HEK293 (cell line): ENCODE measurements at regions not wholly inside any gene's neighbourhood (a gene's known extent, or its start where the extent isn't known, plus 50 kb on each side); places are given as distances from the start of the nearest gene placed in this dataset.

Experiments
- CTCF ChIA-PET: fragments of 350-600 bp; formaldehyde crosslinking; extraction: SDS; loops from one replicate; lab custom pipeline; 2021; ENCODE audit warnings: antibody characterized with exemption; lab: Yijun Ruan, JAX
- POLR2A ChIA-PET: fragments of 300-600 bp; formaldehyde crosslinking; extraction: SDS; loops from one replicate; lab custom pipeline; 2020; ENCODE audit warnings: antibody characterized with exemption, inconsistent platforms; lab: Yijun Ruan, JAX
- H3K27ac ChIP-seq: fragments of 200-500 bp; sonication (Bioruptor generic); 2 replicates; pipeline ENCODE4 v1.5.1; 2014; ENCODE audit warnings: low read depth, low read length, control low read depth, inconsistent platforms; ENCODE audit errors: extremely low read depth
- H3K36me3 ChIP-seq, 2 experiments: fragments of 200-500 bp in 1 of 2; sonication (Bioruptor generic) in 1 of 2; 1 replicate in 1 of 2; 2 replicates in 1 of 2; pipeline ENCODE4 v1.5.1; 2014 to 2017; ENCODE audit warnings: inconsistent platforms in 2 of 2, low read length in 2 of 2; ENCODE audit not compliant: control insufficient read depth in 2 of 2, insufficient read depth in 1 of 2
- H3K4me1 ChIP-seq: fragments of 200-500 bp; sonication (Bioruptor generic); 2 replicates; pipeline ENCODE4 v1.5.1; 2014; ENCODE audit warnings: mild to moderate bottlenecking, low read length, inconsistent platforms; ENCODE audit not compliant: control insufficient read depth, insufficient read depth
- H3K4me3 ChIP-seq: 2 replicates; pipeline ENCODE4 v1.5.1; 2011; ENCODE audit warnings: low read depth, mild to moderate bottlenecking, control low read depth, low read length, moderate library complexity
- H3K9me3 ChIP-seq: fragments of 200-500 bp; sonication (Bioruptor generic); 2 replicates; pipeline ENCODE4 v1.5.1; 2014; ENCODE audit warnings: low read depth, low read length, inconsistent platforms; ENCODE audit not compliant: control insufficient read depth, insufficient read depth
- IKZF3 ChIP-seq: fragments of 450-650 bp; IDR thresholded peaks from 2 replicates; pipeline ENCODE4 v1.5.0; 2018; ENCODE audit warnings: missing biosample characterization, mild to moderate bottlenecking, missing genetic modification characterization, moderate library complexity
- KLF10 ChIP-seq: fragments of 450-650 bp; IDR thresholded peaks from 2 replicates; pipeline ENCODE4 v1.5.1; 2018; ENCODE audit warnings: missing biosample characterization, mild to moderate bottlenecking, missing genetic modification characterization
- KLF8 ChIP-seq: fragments of 450-650 bp; formaldehyde crosslinking; IDR thresholded peaks from 2 replicates; pipeline ENCODE4 v1.5.1; 2016; ENCODE audit warnings: missing biosample characterization, missing genetic modification characterization
- MEIS1 ChIP-seq: sonication (generic); formaldehyde crosslinking; IDR thresholded peaks from 2 replicates; pipeline ENCODE4 v1.8.1; 2022; ENCODE audit warnings: missing genetic modification reagents, mild to moderate bottlenecking, borderline replicate concordance
- PATZ1 ChIP-seq: fragments of 450-650 bp; formaldehyde crosslinking; IDR thresholded peaks from 2 replicates; pipeline ENCODE4 v1.5.1; 2016; ENCODE audit warnings: missing biosample characterization, missing genetic modification characterization
- SP7 ChIP-seq: fragments of 450-650 bp; formaldehyde crosslinking; IDR thresholded peaks from 2 replicates; pipeline ENCODE4 v1.5.1; 2016; ENCODE audit warnings: missing biosample characterization, missing genetic modification characterization
- ZEB2 ChIP-seq: fragments of 450-650 bp; formaldehyde crosslinking; IDR thresholded peaks from 2 replicates; pipeline ENCODE4 v1.5.1; 2016; ENCODE audit warnings: missing biosample characterization, missing genetic modification characterization
- ZFP69B ChIP-seq: fragments of 450-650 bp; formaldehyde crosslinking; IDR thresholded peaks from 2 replicates; pipeline ENCODE4 v1.5.1; 2016; ENCODE audit warnings: missing biosample characterization, missing genetic modification characterization
- ZNF248 ChIP-seq: fragments of 450-650 bp; formaldehyde crosslinking; IDR thresholded peaks from 2 replicates; pipeline ENCODE4 v1.5.1; 2017; ENCODE audit warnings: missing biosample characterization, missing genetic modification characterization
- ZNF596 ChIP-seq: fragments of 450-650 bp; IDR thresholded peaks from 2 replicates; pipeline ENCODE4 v1.5.0; 2018; ENCODE audit warnings: missing biosample characterization, mild to moderate bottlenecking, missing genetic modification characterization, moderate library complexity
- ZNF707 ChIP-seq: fragments of 450-650 bp; formaldehyde crosslinking; IDR thresholded peaks from 2 replicates; pipeline ENCODE4 v1.5.1; 2016; ENCODE audit warnings: missing biosample characterization, missing genetic modification characterization
- ZSCAN5A ChIP-seq: fragments of 450-650 bp; formaldehyde crosslinking; IDR thresholded peaks from 2 replicates; pipeline ENCODE4 v1.5.1; 2016; ENCODE audit warnings: missing biosample characterization, missing genetic modification characterization
- ZXDB ChIP-seq: fragments of 450-650 bp; formaldehyde crosslinking; IDR thresholded peaks from 2 replicates; pipeline ENCODE4 v1.5.1; 2016; ENCODE audit warnings: missing biosample characterization, missing genetic modification characterization
- TF ChIP-seq, protein P1 (sequence below): fragments of 450-650 bp; formaldehyde crosslinking; IDR thresholded peaks from 2 replicates; pipeline ENCODE4 v1.5.1; 2016; ENCODE audit warnings: missing biosample characterization, missing genetic modification characterization
- TF ChIP-seq, protein P2 (sequence below): fragments of 450-650 bp; formaldehyde crosslinking; IDR thresholded peaks from 2 replicates; pipeline ENCODE4 v1.5.1; 2017; ENCODE audit warnings: missing biosample characterization, mild to moderate bottlenecking, missing genetic modification characterization, moderate library complexity

DNA sequence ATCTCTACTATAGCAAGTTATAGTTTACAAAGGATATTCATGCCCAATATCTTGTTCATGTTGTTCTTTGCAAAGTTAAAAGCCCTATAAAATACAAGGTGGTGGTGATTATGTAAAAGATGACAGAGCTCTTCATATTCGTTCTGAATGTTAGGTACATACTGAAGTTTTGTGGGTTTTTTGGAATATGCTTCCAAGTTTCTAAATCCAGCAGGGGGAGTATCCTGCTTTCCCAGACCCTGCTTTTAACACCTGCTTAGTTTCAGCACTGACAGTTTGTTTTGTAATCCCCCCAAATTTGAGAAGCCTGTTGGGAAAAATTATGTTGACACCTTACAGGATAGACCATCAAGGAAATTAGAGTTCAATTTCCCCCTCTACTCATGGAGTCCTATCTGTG is 438.3 kb downstream of the SH3GL2 start (continued):
- TF ChIP-seq, protein P1, sequence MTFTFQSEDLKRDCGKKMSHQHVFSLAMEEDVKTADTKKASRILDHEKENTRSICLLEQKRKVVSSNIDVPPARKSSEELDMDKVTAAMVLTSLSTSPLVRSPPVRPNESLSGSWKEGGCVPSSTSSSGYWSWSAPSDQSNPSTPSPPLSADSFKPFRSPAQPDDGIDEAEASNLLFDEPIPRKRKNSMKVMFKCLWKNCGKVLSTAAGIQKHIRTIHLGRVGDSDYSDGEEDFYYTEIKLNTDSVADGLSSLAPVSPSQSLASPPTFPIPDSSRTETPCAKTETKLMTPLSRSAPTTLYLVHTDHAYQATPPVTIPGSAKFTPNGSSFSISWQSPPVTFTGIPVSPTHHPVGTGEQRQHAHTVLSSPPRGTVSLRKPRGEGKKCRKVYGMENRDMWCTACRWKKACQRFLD (tag by site-specific recombination) = no peak
- TF ChIP-seq SP7 (tag by site-specific recombination) (no peak), IKZF3 (tag by site-specific recombination) (no peak), KLF8 (tag by site-specific recombination) (no peak)
- TF ChIP-seq, all 188 proteins: peak for 0

DNA sequence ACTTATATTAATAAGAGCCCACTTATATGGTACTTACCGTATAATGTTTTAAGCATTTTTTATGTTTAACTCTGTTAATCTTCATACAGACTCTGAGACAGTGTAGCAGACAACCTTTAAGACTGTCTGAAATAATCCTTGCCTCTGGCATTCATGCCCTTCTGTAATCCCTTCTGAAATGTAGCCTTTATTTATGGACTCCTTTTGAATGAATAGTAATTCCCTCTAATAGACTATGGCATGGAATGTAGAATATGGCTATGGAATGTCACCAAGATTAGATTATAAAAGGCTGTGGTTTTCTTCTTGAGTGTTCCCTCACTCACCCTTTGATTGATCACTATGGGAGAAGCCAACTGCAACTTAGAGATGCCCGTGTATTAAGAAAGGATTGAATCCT is 439.4 kb downstream of the SH3GL2 start:
- H3K4me3 ChIP-seq = no peak overlapping the region
- CTCF ChIA-PET = interaction anchor here (1.2 to 1.8 kb wide), 2 partner anchors 10 to 14 kb away, joined by 3 to 4 read pairs; no protein-coding TSS in a partner anchor
- H3K27ac ChIP-seq = no peak overlapping the region
- no peaks in the 10 kb centered on the region for H3K4me1 ChIP-seq
- TF ChIP-seq PATZ1 = no peak
- no peaks in the 10 kb centered on the region for H3K9me3 ChIP-seq
- H3K36me3 ChIP-seq = no peaks in the 10 kb centered on the region
- POLR2A ChIA-PET = no interaction called here

GRCh38 chr9:18018661-18019060 is 439.8 kb downstream of the SH3GL2 start:
- Histone ChIP-seq H3K36me3 (no peaks in the 10 kb centered on the region), H3K27ac (no peak overlapping the region), H3K4me3 (no peak overlapping the region), H3K9me3 (no peaks in the 10 kb centered on the region), H3K4me1 (no peaks in the 10 kb centered on the region)
- POLR2A ChIA-PET = no interaction called here
- TF ChIP-seq ZNF596 (tag by site-specific recombination) = no peak
- TF ChIP-seq ZNF707 (tag by site-specific recombination) = no peak
- TF ChIP-seq, protein P2, sequence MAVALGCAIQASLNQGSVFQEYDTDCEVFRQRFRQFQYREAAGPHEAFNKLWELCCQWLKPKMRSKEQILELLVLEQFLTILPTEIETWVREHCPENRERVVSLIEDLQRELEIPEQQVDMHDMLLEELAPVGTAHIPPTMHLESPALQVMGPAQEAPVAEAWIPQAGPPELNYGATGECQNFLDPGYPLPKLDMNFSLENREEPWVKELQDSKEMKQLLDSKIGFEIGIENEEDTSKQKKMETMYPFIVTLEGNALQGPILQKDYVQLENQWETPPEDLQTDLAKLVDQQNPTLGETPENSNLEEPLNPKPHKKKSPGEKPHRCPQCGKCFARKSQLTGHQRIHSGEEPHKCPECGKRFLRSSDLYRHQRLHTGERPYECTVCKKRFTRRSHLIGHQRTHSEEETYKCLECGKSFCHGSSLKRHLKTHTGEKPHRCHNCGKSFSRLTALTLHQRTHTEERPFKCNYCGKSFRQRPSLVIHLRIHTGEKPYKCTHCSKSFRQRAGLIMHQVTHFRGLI (tag by site-specific recombination) = no peak
- no peak for TF ChIP-seq MEIS1 (CRISPR knock-in tag)
- no peak for TF ChIP-seq ZSCAN5A (tag by site-specific recombination)
- no peak for TF ChIP-seq ZNF248 (tag by site-specific recombination)
- TF ChIP-seq ZFP69B (tag by site-specific recombination) = no peak
- no peak for TF ChIP-seq ZXDB (tag by site-specific recombination)
- no peak for TF ChIP-seq KLF10 (tag by site-specific recombination)
- TF ChIP-seq ZEB2 (tag by site-specific recombination) = no peak
- CTCF ChIA-PET = interaction anchor here (0.6 to 1.2 kb wide), 2 partner anchors 10 to 800 kb away, joined by 3 read pairs; no protein-coding TSS in a partner anchor
